ENCODE measurements at regions not wholly inside any gene's neighbourhood (a gene's known extent, or its start where the extent isn't known, plus 50 kb on each side); places are given as distances from the start of the nearest gene placed in this dataset.
A peak's percentile ranks its signal among the peaks of the same experiment; 100 is the strongest.

DNA sequence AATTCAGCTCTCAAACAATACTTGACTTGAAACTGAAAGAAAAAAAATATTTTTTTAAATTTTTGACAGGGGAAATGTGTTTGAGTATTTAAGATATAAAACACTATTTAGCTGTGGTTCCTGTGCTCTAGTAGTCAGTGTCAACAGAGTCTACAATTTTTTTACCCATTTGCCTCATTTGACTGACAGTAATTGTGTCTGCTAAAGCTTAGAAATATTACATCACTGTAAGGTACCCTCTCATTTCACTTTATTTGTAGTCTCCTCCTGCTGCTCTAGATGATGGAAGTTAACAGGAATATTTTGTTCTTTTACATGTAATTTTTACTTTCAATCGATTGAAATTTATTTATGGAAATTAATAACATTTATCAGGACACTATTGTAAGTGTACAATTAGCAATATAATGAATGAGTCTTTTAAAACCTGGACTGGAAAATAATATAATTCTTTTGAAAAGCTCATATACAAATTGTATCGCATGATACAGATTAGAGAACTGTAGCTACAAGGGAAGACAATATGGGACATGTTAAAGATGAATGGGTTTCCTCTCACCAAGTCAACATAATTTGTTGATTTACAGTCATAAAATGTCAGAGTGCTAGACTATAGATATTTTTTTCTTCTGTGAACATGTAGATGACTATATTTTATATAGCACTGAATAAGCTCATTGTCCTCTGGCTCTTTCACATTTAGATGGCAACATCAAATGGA is 1186.5 kb upstream of the ADGRL3 start:
- DNase-seq (ENCODE audit: low read depth), result no peak

DNA sequence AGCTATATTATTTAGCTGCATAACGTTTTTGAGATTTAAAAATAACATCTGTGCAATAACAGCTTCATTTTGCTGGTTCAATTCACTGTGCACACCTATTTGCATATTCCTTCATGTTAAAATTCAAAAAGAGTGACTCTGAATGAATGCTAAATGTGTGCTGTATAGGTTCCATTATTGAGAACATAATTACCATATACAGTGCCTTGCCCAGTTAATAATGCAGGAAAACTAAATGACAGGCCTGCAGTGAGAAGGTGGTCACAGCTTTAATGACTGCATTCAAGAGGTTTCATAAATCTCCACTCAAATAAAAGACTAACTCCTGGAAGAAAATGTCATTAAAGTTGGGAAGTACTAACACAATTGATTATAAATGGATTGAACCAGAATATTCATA is 1183.2 kb upstream of the ADGRL3 start:
- DNase-seq (ENCODE audit: low read depth), result no peak

DNA sequence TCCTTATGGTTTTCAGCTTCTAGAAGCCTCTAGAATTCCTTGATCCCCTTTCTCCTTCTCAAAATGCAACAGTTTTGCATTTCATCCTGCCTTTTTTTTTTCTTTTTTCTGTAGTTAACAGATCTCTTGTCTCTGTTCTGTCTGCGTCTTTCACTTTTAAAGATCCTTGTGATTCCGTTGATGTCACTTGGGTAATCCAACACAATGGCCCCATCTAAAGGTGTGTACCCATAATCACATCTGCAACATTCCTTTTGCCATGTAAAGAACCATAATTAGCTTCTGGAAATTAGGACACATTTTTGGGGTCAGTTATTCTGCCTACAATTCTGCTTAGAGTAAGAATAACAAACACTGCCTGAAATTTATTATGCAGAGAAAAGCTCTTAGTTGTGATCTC is 1180.9 kb upstream of the ADGRL3 start:
- DNase-seq (ENCODE audit: low read depth), result no peak

GRCh38 chr4:60019946-60020345 is 1180.2 kb upstream of the ADGRL3 start:
- no peak for DNase-seq (ENCODE audit: low read depth)

GRCh38 chr4:60020389-60020788 is 1179.7 kb upstream of the ADGRL3 start:
- no peak for DNase-seq (ENCODE audit: low read depth)

DNA sequence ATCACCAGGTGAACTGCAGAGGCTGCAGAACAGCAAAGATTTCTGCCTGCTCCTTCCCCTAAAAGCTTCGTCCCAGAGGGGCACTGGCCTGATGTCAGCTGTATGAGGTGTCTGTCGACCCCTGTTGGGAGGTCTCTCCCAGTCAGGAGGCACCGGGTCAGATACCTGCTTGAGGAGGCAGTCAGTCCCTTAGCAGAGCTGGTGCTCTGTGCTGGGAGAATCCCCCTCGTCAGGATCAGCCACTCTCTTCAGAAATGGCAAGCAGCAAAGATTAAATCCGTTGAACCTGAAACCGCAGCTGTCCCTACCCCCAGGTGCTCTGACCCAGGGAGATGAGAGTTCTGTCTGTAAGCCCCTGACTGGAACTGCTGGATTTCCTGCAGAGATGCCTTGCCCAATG is 1166.3 kb upstream of the ADGRL3 start:
- no peak for DNase-seq (ENCODE audit: low read depth)

DNA sequence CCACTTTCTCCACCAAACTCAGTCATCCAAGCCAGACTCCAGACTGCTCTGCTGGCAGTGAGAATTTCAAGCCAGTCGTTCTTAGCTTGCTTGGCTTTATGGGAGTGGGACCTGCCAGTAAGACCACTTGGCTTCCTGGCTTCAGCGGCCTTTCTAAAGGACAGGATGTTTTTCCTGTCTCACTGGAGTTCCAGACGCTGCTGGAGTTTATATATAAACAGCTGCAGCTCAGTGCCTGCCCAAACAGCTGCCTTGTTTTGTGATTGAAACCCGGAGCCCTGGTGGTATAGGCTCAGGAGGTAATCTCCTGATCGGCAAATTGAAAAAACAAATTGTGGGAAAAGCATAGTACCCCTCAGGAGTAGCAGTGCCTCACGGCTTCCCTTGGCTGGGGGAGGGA is 1165.8 kb upstream of the ADGRL3 start:
- DNase-seq (ENCODE audit: low read depth), result no peak

- DNase-seq (ENCODE audit: low read depth), result no peak
These were observed 1160.2 kb upstream of the ADGRL3 start for GRCh38 chr4:60039908-60040307.

DNA sequence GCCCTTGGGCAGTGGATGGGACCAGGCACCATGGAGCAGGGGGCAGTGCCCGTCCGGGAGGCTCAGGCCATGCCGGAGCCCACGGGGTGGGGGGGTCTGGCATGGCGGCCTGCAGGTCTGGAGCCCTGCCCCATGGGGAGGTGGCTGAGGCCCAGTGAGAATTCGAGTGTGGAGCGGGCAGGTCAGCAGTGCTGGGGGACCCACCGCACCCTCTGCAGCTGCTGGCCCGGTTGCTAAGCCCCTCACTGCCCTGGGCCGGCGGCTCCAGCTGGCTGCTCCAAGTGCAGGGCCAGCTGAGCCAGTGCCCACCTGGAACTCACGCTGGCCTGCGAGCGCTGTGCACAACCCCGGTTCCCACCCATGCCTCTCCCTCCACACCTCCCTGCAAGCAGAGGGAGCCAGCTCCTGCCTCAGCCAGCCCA is 1157.9 kb upstream of the ADGRL3 start:
- no peak for DNase-seq (ENCODE audit: low read depth)

DNA sequence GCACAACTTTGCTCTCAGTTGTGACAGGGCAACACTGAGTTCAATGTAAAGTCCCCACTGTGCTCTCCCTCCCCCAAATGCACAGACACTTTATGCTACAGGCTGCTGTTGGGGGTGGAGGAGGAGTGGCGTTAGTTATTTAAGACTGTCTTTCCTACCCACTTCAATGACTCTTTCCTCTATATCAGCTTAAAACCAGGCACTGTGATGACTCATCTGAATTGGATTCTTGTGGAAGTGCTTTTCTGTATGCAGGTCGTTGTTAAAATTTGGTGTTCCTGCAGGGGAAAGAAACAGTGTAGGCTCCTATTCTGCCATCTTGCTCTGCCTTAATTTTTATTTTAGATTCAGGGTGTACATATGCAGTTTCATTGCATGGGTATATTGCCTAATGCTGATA is 1157.2 kb upstream of the ADGRL3 start:
- no peak for DNase-seq (ENCODE audit: low read depth)

- no peak for DNase-seq (ENCODE audit: low read depth)
These were observed 1121.1 kb upstream of the ADGRL3 start for GRCh38 chr4:60078984-60079383.

DNA sequence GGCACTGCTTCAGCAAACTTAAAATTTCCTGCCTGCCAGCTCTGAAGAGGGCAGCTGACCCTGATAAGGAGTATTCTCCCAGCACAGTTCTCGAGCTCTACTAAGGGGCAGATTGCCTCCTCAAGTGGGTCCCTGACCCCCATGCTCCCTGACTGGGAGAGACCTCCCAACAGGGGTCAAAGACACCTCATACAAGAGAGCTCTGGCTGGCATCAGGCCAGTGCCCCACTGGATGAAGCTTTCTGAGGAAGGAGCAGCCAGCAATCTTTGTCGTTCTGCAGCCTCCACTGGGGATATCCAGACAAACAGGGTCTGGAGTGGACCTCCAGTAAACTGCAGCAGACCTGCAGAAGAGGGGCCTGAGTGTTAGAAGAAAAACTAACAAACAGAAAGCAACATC is 1118.3 kb upstream of the ADGRL3 start:
- no peak for DNase-seq (ENCODE audit: low read depth)

DNA sequence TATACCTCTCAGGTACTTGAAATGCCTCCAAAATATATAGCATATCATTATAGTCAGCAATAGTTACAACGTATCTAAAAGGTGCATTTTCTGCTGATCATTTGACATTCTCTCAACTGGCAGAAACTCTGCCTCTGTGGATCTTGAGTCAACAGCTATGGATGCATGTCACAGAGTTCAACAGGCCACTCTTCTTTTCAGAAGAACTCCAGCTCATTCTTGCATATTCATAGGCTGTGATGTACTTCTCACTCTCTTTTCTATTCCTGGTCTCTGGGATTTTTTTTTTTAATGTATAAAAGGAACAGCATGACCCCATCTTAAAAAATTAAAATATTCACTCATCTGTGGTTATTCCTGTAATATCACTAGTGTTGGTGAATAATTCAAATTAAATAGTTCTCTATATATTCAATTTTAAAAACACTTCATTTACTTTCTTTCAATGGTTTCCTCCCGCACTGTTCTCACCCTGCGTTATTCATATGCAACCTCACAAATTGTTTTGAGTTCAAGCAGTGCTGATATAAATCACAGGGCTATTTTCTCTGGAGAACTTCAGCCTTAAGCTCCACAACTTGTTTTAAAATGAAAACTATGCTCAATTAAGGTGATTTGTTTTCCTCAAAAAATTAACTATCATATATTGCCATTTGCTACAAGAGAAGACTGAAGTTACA is 1111.2 kb upstream of the ADGRL3 start:
- DNase-seq (ENCODE audit: low read depth), result no peak

- no peak for DNase-seq (ENCODE audit: low read depth)
These were observed 1110.4 kb upstream of the ADGRL3 start for GRCh38 chr4:60089546-60090273.

- DNase-seq (ENCODE audit: low read depth), result no peak
These were observed 1103.5 kb upstream of the ADGRL3 start for GRCh38 chr4:60096676-60097075.

DNA sequence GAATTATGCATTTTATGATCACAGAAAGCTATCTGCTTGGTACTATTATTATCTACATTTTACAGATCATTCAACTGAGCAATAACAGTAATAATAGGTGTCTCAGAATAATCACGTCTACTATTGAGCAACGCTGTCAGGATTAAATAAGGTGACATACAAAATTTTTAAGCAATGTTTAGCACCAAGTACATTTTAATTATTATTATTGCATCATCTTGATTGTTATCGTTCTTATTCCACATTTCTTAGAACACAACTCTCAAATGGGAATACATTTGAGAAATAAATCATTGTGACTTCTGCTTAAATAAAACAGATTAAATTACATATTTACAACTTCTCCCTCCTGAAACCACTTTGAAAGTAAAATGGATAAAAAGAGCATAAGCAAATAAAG is 1083.5 kb upstream of the ADGRL3 start:
- no peak for DNase-seq (ENCODE audit: low read depth)

- no peak for DNase-seq (ENCODE audit: low read depth)
These were observed 1082.3 kb upstream of the ADGRL3 start for GRCh38 chr4:60117726-60118323.

- DNase-seq (ENCODE audit: low read depth), result no peak
These were observed 1077.3 kb upstream of the ADGRL3 start for GRCh38 chr4:60122820-60123219.

DNA sequence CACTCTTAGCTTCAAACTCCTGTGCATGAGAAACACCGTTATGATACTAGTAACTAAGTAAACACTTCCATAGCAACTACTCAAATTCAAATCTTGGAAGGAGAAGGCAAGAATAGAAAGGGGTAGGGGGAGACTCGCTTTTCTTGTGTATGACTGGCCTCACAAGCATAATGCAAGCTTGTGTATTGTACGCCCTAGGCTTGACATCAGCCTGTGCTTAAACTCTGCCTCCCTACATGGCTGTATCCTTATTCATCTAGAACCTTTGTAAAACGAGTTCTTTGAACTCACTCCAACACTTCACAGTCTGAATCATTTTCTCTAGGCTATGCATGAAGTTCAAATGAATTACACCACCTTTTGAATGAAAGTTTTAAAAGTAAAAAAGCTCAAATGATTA is 1071.2 kb upstream of the ADGRL3 start:
- no peak for DNase-seq (ENCODE audit: low read depth)

GRCh38 chr4:60129740-60130139 is 1070.4 kb upstream of the ADGRL3 start:
- DNase-seq (ENCODE audit: low read depth), result no peak

GRCh38 chr4:60133375-60133774 is 1066.8 kb upstream of the ADGRL3 start:
- DNase-seq (ENCODE audit: low read depth), result peak; percentile 28

DNA sequence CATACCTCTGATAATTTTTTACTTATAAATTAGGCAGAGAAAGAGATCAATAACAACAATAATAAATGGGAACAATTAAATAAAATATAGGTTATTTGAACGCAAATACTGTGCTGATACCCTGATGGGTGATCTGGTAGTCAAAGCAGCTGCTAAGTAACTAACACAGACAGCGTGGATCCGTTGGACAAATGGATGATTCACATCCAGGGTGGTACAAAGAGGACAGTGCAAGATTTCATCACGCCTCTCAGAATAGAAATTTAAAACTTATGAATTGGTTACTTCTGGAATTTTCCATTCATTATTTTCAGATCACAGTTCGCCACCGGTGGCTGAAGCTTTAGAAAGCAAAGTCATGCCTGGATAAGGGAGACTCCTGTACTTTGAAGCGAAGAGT is 1066.0 kb upstream of the ADGRL3 start:
- peak; percentile 6 for DNase-seq (ENCODE audit: low read depth)

GRCh38 chr4:60155088-60155487 is 1045.0 kb upstream of the ADGRL3 start:
- DNase-seq (ENCODE audit: low read depth), result no peak
